Mucosa of descending colon (tissue), 3 donors: ENCODE measurements at regions not wholly inside any gene's neighbourhood (a gene's known extent, or its start where the extent isn't known, plus 50 kb on each side); places are given as distances from the start of the nearest gene placed in this dataset.
A peak's percentile ranks its signal among the peaks of the same experiment; 100 is the strongest.
"Not testable (repeated sequence)": the region's sequence is repeated elsewhere in the genome, so short reads cannot be mapped to it uniquely, and the experiment has no call there.

ENCODE experiments used
- ATAC-seq: fragments of 200-7000 bp; cut with Tn5 transposase; one replicate; pipeline ENCODE4 v1.9.1; 2020; ENCODE audit warnings: mild to moderate bottlenecking, moderate library complexity
- DNase-seq, 3 donors: peaks; one replicate each; pipeline ENCODE4 v3.0.0-alpha.2; 2020
- H3K36me3 ChIP-seq: fragments of 200-600 bp; one replicate; pipeline ENCODE4 v1.8.0; 2021; ENCODE audit warnings: low read depth, mild to moderate bottlenecking
- H3K4me1 ChIP-seq: fragments of 200-600 bp; one replicate; pipeline ENCODE4 v1.8.0; 2021; ENCODE audit warnings: low read depth, mild to moderate bottlenecking
- H3K4me3 ChIP-seq: fragments of 200-600 bp; one replicate; pipeline ENCODE4 v1.8.0; 2021; ENCODE audit warnings: mild to moderate bottlenecking
- H3K9me3 ChIP-seq: fragments of 200-600 bp; one replicate; pipeline ENCODE4 v1.8.0; 2021; ENCODE audit warnings: mild to moderate bottlenecking
- intact Hi-C, 2 donors: fragments of 100-400 bp; cut with DNase I in 1 of 2; cut with micrococcal nuclease in 1 of 2; formaldehyde crosslinking; loops; one replicate each; pipeline versions ENCODE4 v1.11.0 to v1.11.1; 2022; cut with DNase I, micrococcal nuclease
- TF ChIP-seq, protein P1 (sequence below): fragments of 200-600 bp; IDR thresholded peaks from one replicate; pipeline ENCODE4 v1.8.0; 2022; ENCODE audit warnings: antibody characterized with exemption, mild to moderate bottlenecking
- donor health status: DM: no; HTN: no; CAD: no; lungs with moderate emphysema.
- donor health status: DM: no; HTN: no; CAD: no.
- donor health status: DM: no; HTN: yes; CAD: no.

DNA sequence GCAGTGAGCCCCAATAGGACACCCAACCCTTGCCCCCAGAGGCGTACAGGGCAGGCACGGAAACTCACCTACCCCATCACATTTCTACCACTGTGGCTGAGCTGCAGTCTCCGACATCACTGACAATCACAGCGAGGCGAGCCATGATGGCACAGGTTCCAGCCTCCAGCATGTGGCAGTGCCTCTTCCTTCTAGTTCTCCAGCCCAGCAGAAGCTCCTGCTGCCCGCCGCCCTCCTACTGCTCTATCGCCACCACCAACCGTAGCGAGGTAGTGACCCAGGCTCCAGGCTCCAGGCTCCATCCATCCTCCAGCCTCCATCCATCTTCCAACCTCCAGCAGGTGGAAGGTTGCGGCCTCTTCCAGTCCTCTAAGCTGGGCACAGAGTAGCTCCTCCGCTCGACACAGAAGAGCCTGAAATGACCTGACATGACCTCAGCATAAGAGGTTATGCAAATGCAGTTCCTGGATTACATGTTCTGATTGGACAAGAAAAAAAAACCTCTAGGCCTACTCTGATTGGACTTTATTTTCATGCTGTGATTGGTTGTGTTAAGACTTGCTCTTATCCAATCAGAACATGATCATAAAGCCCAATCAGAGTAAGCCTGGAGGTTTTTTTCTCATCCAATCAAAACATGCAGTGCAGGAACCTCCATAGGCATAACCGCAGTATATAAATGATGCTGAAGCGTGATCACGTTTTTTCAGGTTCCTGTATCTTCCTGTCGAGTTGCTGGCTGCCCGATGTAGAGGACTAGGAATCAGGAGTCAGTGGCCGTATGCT lies 438.9 kb upstream of the ZNF337 start:
- intact Hi-C loops: no loop called here
- no peak overlapping the region for H3K4me3 ChIP-seq
- TF ChIP-seq, protein P1, sequence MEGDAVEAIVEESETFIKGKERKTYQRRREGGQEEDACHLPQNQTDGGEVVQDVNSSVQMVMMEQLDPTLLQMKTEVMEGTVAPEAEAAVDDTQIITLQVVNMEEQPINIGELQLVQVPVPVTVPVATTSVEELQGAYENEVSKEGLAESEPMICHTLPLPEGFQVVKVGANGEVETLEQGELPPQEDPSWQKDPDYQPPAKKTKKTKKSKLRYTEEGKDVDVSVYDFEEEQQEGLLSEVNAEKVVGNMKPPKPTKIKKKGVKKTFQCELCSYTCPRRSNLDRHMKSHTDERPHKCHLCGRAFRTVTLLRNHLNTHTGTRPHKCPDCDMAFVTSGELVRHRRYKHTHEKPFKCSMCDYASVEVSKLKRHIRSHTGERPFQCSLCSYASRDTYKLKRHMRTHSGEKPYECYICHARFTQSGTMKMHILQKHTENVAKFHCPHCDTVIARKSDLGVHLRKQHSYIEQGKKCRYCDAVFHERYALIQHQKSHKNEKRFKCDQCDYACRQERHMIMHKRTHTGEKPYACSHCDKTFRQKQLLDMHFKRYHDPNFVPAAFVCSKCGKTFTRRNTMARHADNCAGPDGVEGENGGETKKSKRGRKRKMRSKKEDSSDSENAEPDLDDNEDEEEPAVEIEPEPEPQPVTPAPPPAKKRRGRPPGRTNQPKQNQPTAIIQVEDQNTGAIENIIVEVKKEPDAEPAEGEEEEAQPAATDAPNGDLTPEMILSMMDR: no peak
- H3K4me1 ChIP-seq: no peaks in the 10 kb centered on the region
- H3K36me3 ChIP-seq: no peaks in the 10 kb centered on the region
- DNase-seq (no peak), ATAC-seq (no peak)
- no peaks in the 10 kb centered on the region for H3K9me3 ChIP-seq

- DNase-seq: no peak
- intact Hi-C loops: no loop called here
- no peaks in the 10 kb centered on the region for H3K4me1 ChIP-seq
- H3K9me3 ChIP-seq: no peaks in the 10 kb centered on the region
- ATAC-seq: no peak
- TF ChIP-seq, protein P1: no peak
- no peaks in the 10 kb centered on the region for H3K36me3 ChIP-seq
- H3K4me3 ChIP-seq: no peak overlapping the region
These were observed 438.0 kb upstream of the ZNF337 start for GRCh38 chr20:26134606-26135005.

- DNase-seq, H3K36me3 ChIP-seq, H3K4me3 ChIP-seq, H3K4me1 ChIP-seq, ATAC-seq, H3K9me3 ChIP-seq, intact Hi-C loops: not testable (repeated sequence)
These were observed 437.1 kb upstream of the ZNF337 start for GRCh38 chr20:26133794-26134193.

GRCh38 chr20:26120920-26121319 lies 424.3 kb upstream of the ZNF337 start:
- intact Hi-C loops, ATAC-seq, DNase-seq, H3K36me3 ChIP-seq, H3K4me1 ChIP-seq, H3K4me3 ChIP-seq, H3K9me3 ChIP-seq: not testable (repeated sequence)

- H3K9me3 ChIP-seq, DNase-seq, H3K4me1 ChIP-seq, ATAC-seq, H3K4me3 ChIP-seq, intact Hi-C loops, H3K36me3 ChIP-seq: not testable (repeated sequence)
These were observed 397.8 kb upstream of the ZNF337 start for GRCh38 chr20:26094498-26094897.

GRCh38 chr20:26091921-26092320 lies 395.3 kb upstream of the ZNF337 start:
- intact Hi-C loops, H3K4me1 ChIP-seq, DNase-seq, H3K36me3 ChIP-seq, ATAC-seq, H3K4me3 ChIP-seq, H3K9me3 ChIP-seq: not testable (repeated sequence)

DNA sequence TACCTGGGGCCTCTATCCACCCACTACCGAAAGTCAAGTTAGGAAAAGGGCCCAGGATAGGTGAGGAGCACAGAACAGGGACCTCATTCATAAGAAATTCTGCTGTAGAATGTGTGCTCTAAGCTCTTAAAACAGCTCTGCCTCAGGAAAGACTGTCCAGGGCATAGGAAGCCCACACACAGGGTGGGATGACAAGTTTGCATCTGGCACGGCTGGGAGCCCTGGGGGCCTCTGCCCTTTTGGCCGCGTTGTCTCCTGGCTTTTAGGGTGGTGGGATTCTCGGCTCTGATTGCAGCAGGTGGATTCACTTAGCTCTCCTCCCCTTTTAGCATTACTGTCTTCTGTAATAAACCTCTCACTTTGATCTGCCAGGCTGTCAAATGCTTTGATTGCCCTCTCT lies 389.5 kb upstream of the ZNF337 start:
- intact Hi-C loops, H3K4me1 ChIP-seq, H3K4me3 ChIP-seq, ATAC-seq, H3K36me3 ChIP-seq, H3K9me3 ChIP-seq, DNase-seq: not testable (repeated sequence)

DNA sequence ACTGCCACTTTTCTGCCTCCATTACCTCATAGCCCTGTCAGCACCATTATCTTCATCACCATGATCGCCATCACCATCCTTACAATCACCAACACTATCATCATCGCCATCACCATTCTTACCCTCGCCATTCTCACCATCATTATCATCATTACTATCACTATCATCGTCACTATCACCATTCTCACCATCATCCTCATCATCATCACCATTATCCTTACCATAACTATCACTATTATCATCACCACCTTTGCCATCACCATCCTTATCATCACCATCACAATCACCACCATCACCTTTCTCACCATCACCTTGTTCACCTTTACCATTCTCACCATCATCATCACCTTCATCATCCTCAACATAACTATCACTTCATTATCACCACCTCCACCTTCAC lies 377.3 kb upstream of the ZNF337 start:
- H3K4me3 ChIP-seq, H3K9me3 ChIP-seq, ATAC-seq, H3K36me3 ChIP-seq, DNase-seq, intact Hi-C loops, H3K4me1 ChIP-seq: not testable (repeated sequence)

- H3K4me1 ChIP-seq, H3K9me3 ChIP-seq, ATAC-seq, intact Hi-C loops, DNase-seq, H3K4me3 ChIP-seq, H3K36me3 ChIP-seq: not testable (repeated sequence)
These were observed 362.7 kb upstream of the ZNF337 start for GRCh38 chr20:26059324-26059723.

GRCh38 chr20:26058446-26058845 lies 361.8 kb upstream of the ZNF337 start:
- H3K4me1 ChIP-seq, H3K4me3 ChIP-seq, intact Hi-C loops, DNase-seq, H3K9me3 ChIP-seq, ATAC-seq, H3K36me3 ChIP-seq: not testable (repeated sequence)

DNA sequence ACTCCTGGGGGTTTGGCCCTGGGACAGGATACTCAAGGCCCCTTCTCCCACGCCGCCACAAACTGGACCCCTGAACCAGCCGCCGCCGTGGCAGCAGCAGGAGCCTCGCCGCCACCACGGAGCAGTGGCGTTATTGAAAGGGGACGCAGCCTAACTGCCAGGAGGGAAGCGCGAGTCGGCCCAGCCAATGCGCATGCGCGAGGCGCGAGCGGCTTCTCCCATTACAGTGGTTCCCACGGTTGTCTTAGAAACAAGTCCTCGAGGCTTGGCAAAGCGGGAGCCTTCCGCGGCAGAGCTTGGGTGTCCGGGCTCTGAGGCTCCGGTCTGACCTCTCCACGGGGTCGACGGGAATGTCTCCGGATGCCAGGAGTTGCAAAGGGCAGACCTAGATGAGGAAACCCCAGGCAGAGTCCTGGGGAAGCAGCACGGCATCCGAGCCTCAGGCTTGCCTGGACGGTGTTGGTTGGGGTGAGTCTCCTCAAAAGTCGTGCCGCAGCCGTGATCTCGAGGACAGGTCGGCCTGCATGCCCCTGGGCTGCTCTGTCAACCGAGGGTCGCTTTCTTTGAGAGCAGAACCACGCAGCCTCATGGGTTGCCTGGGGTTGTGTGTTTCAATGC lies 360.6 kb upstream of the ZNF337 start:
- DNase-seq, H3K9me3 ChIP-seq, H3K4me1 ChIP-seq, H3K36me3 ChIP-seq, intact Hi-C loops, H3K4me3 ChIP-seq: not testable (repeated sequence)
- peak; percentile 31 for ATAC-seq

GRCh38 chr20:26025792-26026191 lies 329.1 kb upstream of the ZNF337 start:
- H3K4me3 ChIP-seq, intact Hi-C loops, ATAC-seq, H3K36me3 ChIP-seq, H3K9me3 ChIP-seq, DNase-seq, H3K4me1 ChIP-seq: not testable (repeated sequence)
